ENCODE measurements at regions not wholly inside any gene's neighbourhood (a gene's known extent, or its start where the extent isn't known, plus 50 kb on each side); places are given as distances from the start of the nearest gene placed in this dataset.

DNA sequence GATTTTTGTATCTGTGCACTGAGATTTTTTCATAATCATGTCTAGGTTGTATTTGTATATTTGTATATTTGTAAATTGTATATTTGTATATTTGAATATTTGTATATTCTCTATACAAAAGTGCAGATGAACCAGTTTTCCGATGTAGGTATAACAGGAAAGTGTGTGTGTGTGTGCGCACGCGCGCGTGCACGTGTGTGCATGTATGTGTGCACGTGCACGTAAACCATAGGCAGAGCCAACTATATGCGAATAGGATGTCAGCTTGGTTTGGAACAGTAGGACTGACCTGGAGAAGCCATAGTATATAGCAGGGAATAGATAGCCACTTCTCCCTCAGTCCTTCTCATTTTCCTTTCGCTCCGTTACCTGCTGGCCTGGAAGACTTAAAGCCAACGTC lies 565.8 kb downstream of the XIRP2 start:
- no peaks in the 10 kb centered on the region for H3K9me3 ChIP-seq (ENCODE audit: control insufficient read depth, insufficient read depth, low read depth, low read length)
- H3K4me3 ChIP-seq (ENCODE audit: low read depth in 2 of 2, low read length in 2 of 2) = no peak overlapping the region
- no TSS peak for BruUV-seq (replicated peaks)
- no peaks in the 10 kb centered on the region for H3K4me1 ChIP-seq (ENCODE audit: control insufficient read depth, insufficient read depth, low read length)
- H3K36me3 ChIP-seq (ENCODE audit: control insufficient read depth, insufficient read depth, low read length) = no peaks in the 10 kb centered on the region
- TF ChIP-seq, protein P1, sequence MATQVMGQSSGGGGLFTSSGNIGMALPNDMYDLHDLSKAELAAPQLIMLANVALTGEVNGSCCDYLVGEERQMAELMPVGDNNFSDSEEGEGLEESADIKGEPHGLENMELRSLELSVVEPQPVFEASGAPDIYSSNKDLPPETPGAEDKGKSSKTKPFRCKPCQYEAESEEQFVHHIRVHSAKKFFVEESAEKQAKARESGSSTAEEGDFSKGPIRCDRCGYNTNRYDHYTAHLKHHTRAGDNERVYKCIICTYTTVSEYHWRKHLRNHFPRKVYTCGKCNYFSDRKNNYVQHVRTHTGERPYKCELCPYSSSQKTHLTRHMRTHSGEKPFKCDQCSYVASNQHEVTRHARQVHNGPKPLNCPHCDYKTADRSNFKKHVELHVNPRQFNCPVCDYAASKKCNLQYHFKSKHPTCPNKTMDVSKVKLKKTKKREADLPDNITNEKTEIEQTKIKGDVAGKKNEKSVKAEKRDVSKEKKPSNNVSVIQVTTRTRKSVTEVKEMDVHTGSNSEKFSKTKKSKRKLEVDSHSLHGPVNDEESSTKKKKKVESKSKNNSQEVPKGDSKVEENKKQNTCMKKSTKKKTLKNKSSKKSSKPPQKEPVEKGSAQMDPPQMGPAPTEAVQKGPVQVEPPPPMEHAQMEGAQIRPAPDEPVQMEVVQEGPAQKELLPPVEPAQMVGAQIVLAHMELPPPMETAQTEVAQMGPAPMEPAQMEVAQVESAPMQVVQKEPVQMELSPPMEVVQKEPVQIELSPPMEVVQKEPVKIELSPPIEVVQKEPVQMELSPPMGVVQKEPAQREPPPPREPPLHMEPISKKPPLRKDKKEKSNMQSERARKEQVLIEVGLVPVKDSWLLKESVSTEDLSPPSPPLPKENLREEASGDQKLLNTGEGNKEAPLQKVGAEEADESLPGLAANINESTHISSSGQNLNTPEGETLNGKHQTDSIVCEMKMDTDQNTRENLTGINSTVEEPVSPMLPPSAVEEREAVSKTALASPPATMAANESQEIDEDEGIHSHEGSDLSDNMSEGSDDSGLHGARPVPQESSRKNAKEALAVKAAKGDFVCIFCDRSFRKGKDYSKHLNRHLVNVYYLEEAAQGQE (IDR thresholded peaks at IDR 0.05; ENCODE audit: insufficient read depth in 1 of 2, low read depth in 2 of 2, low read length in 1 of 2) = no peak
- TF ChIP-seq, protein P2, sequence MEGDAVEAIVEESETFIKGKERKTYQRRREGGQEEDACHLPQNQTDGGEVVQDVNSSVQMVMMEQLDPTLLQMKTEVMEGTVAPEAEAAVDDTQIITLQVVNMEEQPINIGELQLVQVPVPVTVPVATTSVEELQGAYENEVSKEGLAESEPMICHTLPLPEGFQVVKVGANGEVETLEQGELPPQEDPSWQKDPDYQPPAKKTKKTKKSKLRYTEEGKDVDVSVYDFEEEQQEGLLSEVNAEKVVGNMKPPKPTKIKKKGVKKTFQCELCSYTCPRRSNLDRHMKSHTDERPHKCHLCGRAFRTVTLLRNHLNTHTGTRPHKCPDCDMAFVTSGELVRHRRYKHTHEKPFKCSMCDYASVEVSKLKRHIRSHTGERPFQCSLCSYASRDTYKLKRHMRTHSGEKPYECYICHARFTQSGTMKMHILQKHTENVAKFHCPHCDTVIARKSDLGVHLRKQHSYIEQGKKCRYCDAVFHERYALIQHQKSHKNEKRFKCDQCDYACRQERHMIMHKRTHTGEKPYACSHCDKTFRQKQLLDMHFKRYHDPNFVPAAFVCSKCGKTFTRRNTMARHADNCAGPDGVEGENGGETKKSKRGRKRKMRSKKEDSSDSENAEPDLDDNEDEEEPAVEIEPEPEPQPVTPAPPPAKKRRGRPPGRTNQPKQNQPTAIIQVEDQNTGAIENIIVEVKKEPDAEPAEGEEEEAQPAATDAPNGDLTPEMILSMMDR (IDR thresholded peaks at IDR 0.05) = no peak
- no peak for TF ChIP-seq TCF7L2 (IDR thresholded peaks at IDR 0.05; ENCODE audit: low read depth, low read length)
- POLR2A ChIA-PET = no interaction called here
- DNase-seq (ENCODE audit: low read depth, low spot score) (no peak), ATAC-seq (no peak)
- CTCF ChIA-PET = no interaction called here
- in situ Hi-C loops (cut with HindIII; ENCODE audit: low pct_unique_long_range_greater_than_20kb, low sequenced_read_pairs) = no loop called here
- H3K27ac ChIP-seq (ENCODE audit: low read length) = no peak overlapping the region
- H3K27me3 ChIP-seq (ENCODE audit: control insufficient read depth, insufficient read depth, low read length) = no peaks in the 10 kb centered on the region
- intact Hi-C loops (cut with micrococcal nuclease; ENCODE audit: unreplicated experiment) = no loop called here

DNA sequence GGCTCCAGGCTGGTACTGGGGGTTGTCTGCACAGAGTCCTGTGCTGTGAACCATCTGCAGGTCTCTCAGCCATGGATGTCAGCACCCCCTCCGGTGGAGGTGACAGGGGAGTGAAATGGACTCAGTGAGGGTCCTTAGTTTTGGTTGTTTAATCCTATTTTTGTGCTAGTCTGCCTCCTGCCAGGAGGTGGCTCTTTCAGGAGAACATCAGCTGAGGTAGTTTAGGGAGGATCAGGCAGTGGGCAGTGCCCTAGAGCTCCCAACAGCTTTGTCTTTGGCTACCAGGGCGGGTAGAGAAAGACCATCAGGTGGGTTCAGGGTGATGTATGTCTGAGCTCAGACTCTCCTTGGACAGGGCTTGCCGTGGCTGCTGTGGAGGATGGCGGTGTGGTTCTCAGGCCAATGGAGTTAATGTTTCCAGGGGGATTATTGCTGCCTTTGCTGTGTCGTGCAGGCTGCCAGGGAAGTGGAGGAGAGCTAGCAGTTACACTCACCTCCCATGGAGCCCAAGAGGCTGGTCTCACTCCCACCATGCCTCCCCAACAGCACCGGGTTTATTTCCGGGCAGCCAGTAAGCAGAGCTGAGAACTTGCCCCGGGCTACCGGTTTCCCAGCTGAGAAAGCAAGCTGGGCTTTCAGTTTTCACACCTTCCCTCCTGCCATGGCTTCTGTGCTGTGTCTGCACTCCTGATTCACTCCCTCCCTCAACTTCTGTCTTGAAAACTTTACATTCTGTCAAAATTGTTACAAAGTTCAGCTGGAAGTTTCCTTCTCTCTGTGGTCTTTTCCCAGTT lies 563.4 kb downstream of the XIRP2 start:
- DNase-seq (ENCODE audit: low read depth, low spot score) = no peak
- H3K9me3 ChIP-seq (ENCODE audit: control insufficient read depth, insufficient read depth, low read depth, low read length) = no peaks in the 10 kb centered on the region
- no TSS peak for BruUV-seq (replicated peaks)
- H3K4me3 ChIP-seq (ENCODE audit: low read depth in 2 of 2, low read length in 2 of 2) = no peak overlapping the region
- no peak overlapping the region for H3K27ac ChIP-seq (ENCODE audit: low read length)
- H3K27me3 ChIP-seq (ENCODE audit: control insufficient read depth, insufficient read depth, low read length) = no peaks in the 10 kb centered on the region
- no peaks in the 10 kb centered on the region for H3K36me3 ChIP-seq (ENCODE audit: control insufficient read depth, insufficient read depth, low read length)
- no peaks in the 10 kb centered on the region for H3K4me1 ChIP-seq (ENCODE audit: control insufficient read depth, insufficient read depth, low read length)
- ChIA-PET CTCF (no interaction called here), POLR2A (no interaction called here)
- TF ChIP-seq, protein P1 (IDR thresholded peaks at IDR 0.05; ENCODE audit: insufficient read depth in 1 of 2, low read depth in 2 of 2, low read length in 1 of 2) = no peak
- TF ChIP-seq POLR2AphosphoS5 (IDR thresholded peaks at IDR 0.05; ENCODE audit: low read depth, low read length) (no peak), SIN3A (IDR thresholded peaks at IDR 0.05; ENCODE audit: borderline replicate concordance, insufficient read depth, low read depth, low read length) (no peak), TCF7L2 (IDR thresholded peaks at IDR 0.05; ENCODE audit: low read depth, low read length) (no peak)
- TF ChIP-seq, protein P2 (IDR thresholded peaks at IDR 0.05) = no peak
- in situ Hi-C loops (cut with HindIII; ENCODE audit: low pct_unique_long_range_greater_than_20kb, low sequenced_read_pairs) (no loop called here), intact Hi-C loops (cut with micrococcal nuclease; ENCODE audit: unreplicated experiment) (no loop called here)
- ATAC-seq = no peak
